PC-9 (cell line): ENCODE measurements at regions not wholly inside any gene's neighbourhood (a gene's known extent, or its start where the extent isn't known, plus 50 kb on each side); places are given as distances from the start of the nearest gene placed in this dataset.

Experiments used
- BruUV-seq: library from RNA; stranded (reverse); fragments of 400-500 nt; replicated peaks from 2 replicates; lab custom pipeline; 2021; lab: Mats Ljungman, UMichigan
- CTCF ChIA-PET: fragments of 300-600 bp; sonication (Branson Sonifier 250); formaldehyde crosslinking; loops from one replicate; lab custom pipeline; 2022; ENCODE audit warnings: antibody characterized with exemption; lab: Charles Lee
- POLR2A ChIA-PET: fragments of 300-600 bp; sonication (Branson Sonifier 250); formaldehyde crosslinking; loops from one replicate; lab custom pipeline; 2022; ENCODE audit warnings: antibody characterized with exemption; ENCODE audit not compliant: unreplicated experiment; lab: Charles Lee
- DNase-seq, 2 experiments: peaks; one replicate each; pipeline versions ENCODE4 v3.0.0 to v3.0.0-alpha.2; 2015 to 2022; ENCODE audit warnings: mixed read lengths in 1 of 2
- H2AFZ ChIP-seq: fragments of 200-600 bp; sonication (generic); 2 replicates; pipeline ENCODE4 v1.8.1; 2017; ENCODE audit warnings: antibody characterized with exemption
- H3F3A ChIP-seq: fragments of 200-600 bp; sonication (generic); 2 replicates; pipeline ENCODE4 v1.8.1; 2017; ENCODE audit warnings: antibody characterized with exemption, mild to moderate bottlenecking, low read depth; ENCODE audit not compliant: insufficient read depth
- H3K27ac ChIP-seq: fragments of 200-600 bp; sonication (generic); 2 replicates; pipeline ENCODE4 v1.6.1; 2016; ENCODE audit warnings: mixed run types
- H3K27me3 ChIP-seq: fragments of 200-600 bp; sonication (generic); 2 replicates; pipeline ENCODE4 v1.6.1; 2016; ENCODE audit warnings: low read depth, mixed run types; ENCODE audit not compliant: insufficient read depth
- H3K36me3 ChIP-seq: fragments of 200-600 bp; sonication (generic); 2 replicates; pipeline ENCODE4 v1.6.1; 2016; ENCODE audit warnings: low read depth, mixed run types
- H3K4me1 ChIP-seq: fragments of 200-600 bp; sonication (generic); replicated peaks from 2 replicates; pipeline ENCODE4 v1.6.1; 2016; ENCODE audit warnings: mixed run types; ENCODE audit not compliant: insufficient read depth
- H3K4me2 ChIP-seq: fragments of 200-600 bp; sonication (generic); 2 replicates; pipeline ENCODE4 v1.6.1; 2017; ENCODE audit warnings: mixed run types
- H3K4me3 ChIP-seq: fragments of 200-600 bp; sonication (generic); 2 replicates; pipeline ENCODE4 v1.6.1; 2016; ENCODE audit warnings: mixed run types
- H3K79me2 ChIP-seq: fragments of 200-600 bp; sonication (generic); 2 replicates; pipeline ENCODE4 v1.6.1; 2017; ENCODE audit warnings: low read depth, mixed run types
- H3K9me2 ChIP-seq: fragments of 200-600 bp; sonication (generic); 2 replicates; pipeline ENCODE4 v1.8.1; 2017; ENCODE audit warnings: mild to moderate bottlenecking; ENCODE audit not compliant: insufficient read depth
- H3K9me3 ChIP-seq: fragments of 200-600 bp; sonication (generic); 2 replicates; pipeline ENCODE4 v1.8.1; 2016; ENCODE audit warnings: low read depth; ENCODE audit not compliant: insufficient read depth
- H4K20me1 ChIP-seq: fragments of 200-600 bp; sonication (generic); 2 replicates; pipeline ENCODE4 v1.8.1; 2017; ENCODE audit not compliant: insufficient read depth
- EZH2 ChIP-seq: fragments of 200-600 bp; sonication (generic); IDR thresholded peaks from 2 replicates; pipeline ENCODE4 v1.8.0; 2017; ENCODE audit warnings: antibody characterized with exemption, low read depth
- intact Hi-C: fragments of 100-400 bp; cut with micrococcal nuclease; formaldehyde crosslinking; loops from one replicate; pipeline ENCODE4 v1.10.0; 2022; ENCODE audit not compliant: unreplicated experiment
- TF ChIP-seq, protein P1 (sequence below): fragments of 200-600 bp; sonication (generic); conservative IDR thresholded peaks from 2 replicates; pipeline ENCODE4 v1.6.1; 2017; ENCODE audit warnings: mixed run types, antibody characterized with exemption, mild to moderate bottlenecking, moderate library complexity

DNA sequence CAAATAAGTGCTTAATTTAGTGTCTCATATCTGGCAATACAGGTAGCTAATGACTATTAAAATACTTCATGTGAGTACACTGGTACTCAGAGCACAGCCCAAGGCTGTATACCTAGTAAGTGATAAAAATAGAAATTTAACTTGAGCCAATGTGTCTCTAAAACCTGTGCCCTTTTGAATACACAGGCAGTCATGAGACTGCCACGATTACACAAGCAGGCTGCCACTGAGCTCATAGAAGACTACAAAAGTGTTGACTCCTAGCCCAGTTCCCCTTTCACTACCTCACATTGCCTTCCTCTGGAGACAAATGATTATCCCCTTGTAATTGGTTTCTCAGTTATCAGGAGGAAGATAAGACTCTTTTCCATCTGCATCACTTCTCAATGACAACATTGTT, 66.3 kb upstream of the PAPPA start:
- DNase-seq, result peak in 1 of 2 experiments; percentile 54
- intact Hi-C loops, result loop anchor here (5.0 kb wide), 1 partner anchor 85 kb away; no protein-coding TSS in a partner anchor
- Histone ChIP-seq H3K36me3 (no peaks in the 10 kb centered on the region), H3K4me2 (peak overlapping the region; percentile 56), H3K79me2 (no peaks in the 10 kb centered on the region), H3K9me3 (peaks cover 4% of the 10 kb centered on the region; the same call in 1 of the 2 replicates), H3K9me2 (no peaks in the 10 kb centered on the region), H4K20me1 (no peaks in the 10 kb centered on the region), H3K4me1 (peaks cover 17% of the 10 kb centered on the region), H3K27me3 (no peaks in the 10 kb centered on the region), H3K4me3 (no peak overlapping the region), H3K27ac (peak overlapping the region; percentile 82), H3F3A (peaks cover 8% of the 10 kb centered on the region; the same call in 1 of the 2 replicates), H2AFZ (no peak overlapping the region)
- TF ChIP-seq, protein P1, sequence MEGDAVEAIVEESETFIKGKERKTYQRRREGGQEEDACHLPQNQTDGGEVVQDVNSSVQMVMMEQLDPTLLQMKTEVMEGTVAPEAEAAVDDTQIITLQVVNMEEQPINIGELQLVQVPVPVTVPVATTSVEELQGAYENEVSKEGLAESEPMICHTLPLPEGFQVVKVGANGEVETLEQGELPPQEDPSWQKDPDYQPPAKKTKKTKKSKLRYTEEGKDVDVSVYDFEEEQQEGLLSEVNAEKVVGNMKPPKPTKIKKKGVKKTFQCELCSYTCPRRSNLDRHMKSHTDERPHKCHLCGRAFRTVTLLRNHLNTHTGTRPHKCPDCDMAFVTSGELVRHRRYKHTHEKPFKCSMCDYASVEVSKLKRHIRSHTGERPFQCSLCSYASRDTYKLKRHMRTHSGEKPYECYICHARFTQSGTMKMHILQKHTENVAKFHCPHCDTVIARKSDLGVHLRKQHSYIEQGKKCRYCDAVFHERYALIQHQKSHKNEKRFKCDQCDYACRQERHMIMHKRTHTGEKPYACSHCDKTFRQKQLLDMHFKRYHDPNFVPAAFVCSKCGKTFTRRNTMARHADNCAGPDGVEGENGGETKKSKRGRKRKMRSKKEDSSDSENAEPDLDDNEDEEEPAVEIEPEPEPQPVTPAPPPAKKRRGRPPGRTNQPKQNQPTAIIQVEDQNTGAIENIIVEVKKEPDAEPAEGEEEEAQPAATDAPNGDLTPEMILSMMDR, result no peak
- no peak for TF ChIP-seq EZH2
- POLR2A ChIA-PET, result no interaction called here
- CTCF ChIA-PET, result no interaction called here
- no TSS peak for BruUV-seq

DNA sequence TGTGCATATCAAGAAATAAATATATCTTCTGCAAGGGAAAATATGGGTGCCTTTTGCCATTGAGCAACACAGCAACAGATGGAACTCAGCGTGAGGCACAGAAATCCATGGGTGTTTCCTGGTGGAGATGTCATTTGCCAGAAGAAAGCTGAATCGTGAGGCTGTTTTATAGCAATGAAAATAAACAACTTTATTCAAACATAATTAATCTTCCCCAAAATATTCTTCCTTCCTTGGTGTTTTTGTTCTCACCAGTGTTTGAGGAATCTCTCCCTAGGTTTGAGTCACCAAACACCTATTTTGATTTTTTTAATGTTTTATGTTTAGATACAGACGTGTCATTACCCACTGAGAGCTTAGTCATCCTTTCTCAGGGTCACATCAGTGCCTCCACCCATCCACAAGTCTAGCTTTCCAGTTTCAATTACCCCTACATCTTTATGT, 65.8 kb upstream of the PAPPA start:
- intact Hi-C loops, result loop anchor here (5.0 kb wide), 1 partner anchor 85 kb away; no protein-coding TSS in a partner anchor
- peak overlapping the region; percentile 82 for H3K27ac ChIP-seq
- no peaks in the 10 kb centered on the region for H3K79me2 ChIP-seq
- POLR2A ChIA-PET, result interaction anchor here (0.5 kb wide), 1 partner anchor 131 kb away, joined by 4 read pairs; no protein-coding TSS in a partner anchor
- no peaks in the 10 kb centered on the region for H3K36me3 ChIP-seq
- H3K4me3 ChIP-seq, result no peak overlapping the region
- CTCF ChIA-PET, result interaction anchor here (0.6 kb wide), 1 partner anchor 210 kb away, joined by 4 read pairs; no protein-coding TSS in a partner anchor
- peaks cover 4% of the 10 kb centered on the region; the same call in 1 of the 2 replicates for H3K9me3 ChIP-seq
- TF ChIP-seq, protein P1, result no peak
- no peak for TF ChIP-seq EZH2
- H3F3A ChIP-seq, result peaks cover 8% of the 10 kb centered on the region; the same call in 1 of the 2 replicates
- peaks cover 17% of the 10 kb centered on the region for H3K4me1 ChIP-seq
- H3K9me2 ChIP-seq, result no peaks in the 10 kb centered on the region
- no TSS peak for BruUV-seq
- H2AFZ ChIP-seq, result no peak overlapping the region
- no peaks in the 10 kb centered on the region for H3K27me3 ChIP-seq
- no peaks in the 10 kb centered on the region for H4K20me1 ChIP-seq
- peak overlapping the region; percentile 56 for H3K4me2 ChIP-seq
- DNase-seq, result peak; percentile 6 to 63

DNA sequence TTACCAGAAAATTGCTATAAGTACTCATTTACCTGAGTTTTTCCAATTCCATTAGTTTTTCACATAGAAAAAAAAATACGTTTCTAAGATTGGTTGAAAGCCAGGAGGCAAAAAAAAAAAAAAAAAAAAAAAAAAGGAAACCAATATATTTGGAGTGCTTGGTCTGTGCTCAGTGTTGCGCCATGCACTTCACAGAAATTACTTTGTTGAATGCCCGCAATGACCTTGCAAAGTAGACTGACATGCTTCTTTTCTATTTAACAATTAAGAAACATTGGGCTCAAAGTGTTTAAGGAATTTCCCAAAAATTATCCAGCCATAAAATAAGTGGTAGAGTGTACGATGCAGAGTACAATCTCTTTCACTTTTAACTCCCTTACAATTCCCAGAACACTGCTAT, 65.2 kb upstream of the PAPPA start:
- Histone ChIP-seq H3K9me2 (no peaks in the 10 kb centered on the region), H2AFZ (no peak overlapping the region), H3F3A (peaks cover 8% of the 10 kb centered on the region; the same call in 1 of the 2 replicates), H3K4me2 (no peak overlapping the region), H3K4me1 (peaks cover 17% of the 10 kb centered on the region), H3K27me3 (no peaks in the 10 kb centered on the region), H3K27ac (peak overlapping the region; percentile 82), H3K36me3 (no peaks in the 10 kb centered on the region), H4K20me1 (no peaks in the 10 kb centered on the region), H3K79me2 (no peaks in the 10 kb centered on the region), H3K9me3 (peaks cover 4% of the 10 kb centered on the region; the same call in 1 of the 2 replicates), H3K4me3 (no peak overlapping the region)
- ChIA-PET CTCF (interaction anchor here (0.6 kb wide), 1 partner anchor 211 kb away, joined by 4 read pairs; no protein-coding TSS in a partner anchor), POLR2A (no interaction called here)
- no peak for TF ChIP-seq EZH2
- TF ChIP-seq, protein P1, result no peak
- intact Hi-C loops, result loop anchor here (5.0 kb wide), 1 partner anchor 86 kb away; no protein-coding TSS in a partner anchor
- DNase-seq, result no peak
- BruUV-seq, result no TSS peak
